ENCODE measurements at regions not wholly inside any gene's neighbourhood (a gene's known extent, or its start where the extent isn't known, plus 50 kb on each side); places are given as distances from the start of the nearest gene placed in this dataset.

DNA sequence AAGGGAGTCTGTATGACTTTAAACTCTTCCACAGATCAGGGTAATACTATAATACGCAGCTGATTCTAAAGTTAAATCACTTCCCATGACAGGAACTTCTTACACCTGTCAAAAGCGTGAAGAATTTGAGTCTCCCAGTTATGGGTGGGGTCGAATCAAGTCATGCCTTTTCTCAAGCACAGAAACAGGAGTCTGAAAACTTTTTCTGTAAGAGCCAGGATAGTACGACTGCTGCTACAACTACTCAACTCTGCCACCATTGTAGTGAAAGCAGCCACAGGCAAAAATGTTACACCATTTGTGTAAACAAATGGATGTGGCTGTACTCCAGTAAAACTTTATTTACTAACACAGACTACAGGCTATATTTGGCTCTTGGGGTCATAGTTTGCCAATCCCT, 90.3 kb downstream of the DUSP6 start (continued):
- no peak for TF ChIP-seq RCOR1 (IDR thresholded peaks at IDR 0.05; ENCODE audit: low read depth, low read length)

DNA sequence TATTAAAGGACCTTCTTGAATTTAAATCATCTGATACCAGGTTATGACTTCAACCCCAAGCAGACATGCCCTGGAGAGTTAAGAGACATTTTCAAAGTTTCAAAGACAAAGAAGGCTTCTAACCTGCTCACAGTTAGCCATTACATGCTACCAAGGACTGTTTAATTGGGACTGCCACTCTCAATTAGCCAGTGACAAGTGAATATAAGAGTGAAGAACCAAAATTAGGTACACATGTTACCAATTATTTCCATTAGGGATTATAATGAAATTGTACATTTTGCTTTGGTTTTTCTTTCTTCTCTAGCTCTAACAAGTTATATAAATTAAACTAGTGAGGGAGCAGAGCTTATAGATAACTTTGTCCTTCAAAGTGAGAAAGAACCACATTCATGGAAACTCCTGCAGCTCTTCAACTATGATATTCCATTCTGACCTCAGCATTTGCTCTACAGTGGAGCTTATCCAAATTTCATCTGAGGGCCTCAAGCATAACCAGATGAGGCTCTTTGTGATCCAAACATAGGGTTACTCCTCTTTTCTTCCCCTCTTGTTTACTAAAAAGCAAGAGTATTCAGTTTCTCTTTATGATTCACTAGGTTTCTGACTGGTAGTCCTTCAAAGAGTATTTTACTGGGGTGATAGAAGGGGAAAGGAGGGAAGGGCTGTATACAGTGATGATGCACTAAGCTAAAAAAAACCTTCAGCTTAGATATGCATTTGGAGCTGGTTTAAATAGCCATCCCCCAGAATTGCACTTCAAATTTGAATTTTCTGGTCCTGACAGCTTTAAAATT, 91.3 kb downstream of the DUSP6 start:
- Histone ChIP-seq H3K27ac (no peak overlapping the region), H3K4me1 (no peaks in the 10 kb centered on the region), H3K9me3 (no peaks in the 10 kb centered on the region), H3K4me2 (no peak overlapping the region), H3K4me3 (no peak overlapping the region)
- ChIA-PET CTCF (interaction anchor here (0.6 to 1.0 kb wide), 2 partner anchors 16 to 67 kb away, joined by 3 read pairs; no protein-coding TSS in a partner anchor), POLR2A (no interaction called here)
- DNase-seq (ENCODE audit: low read depth in 1 of 2, low spot score in 1 of 2) (no peak), FAIRE-seq (no peak), ATAC-seq (no peak)
- TF ChIP-seq, protein P1, sequence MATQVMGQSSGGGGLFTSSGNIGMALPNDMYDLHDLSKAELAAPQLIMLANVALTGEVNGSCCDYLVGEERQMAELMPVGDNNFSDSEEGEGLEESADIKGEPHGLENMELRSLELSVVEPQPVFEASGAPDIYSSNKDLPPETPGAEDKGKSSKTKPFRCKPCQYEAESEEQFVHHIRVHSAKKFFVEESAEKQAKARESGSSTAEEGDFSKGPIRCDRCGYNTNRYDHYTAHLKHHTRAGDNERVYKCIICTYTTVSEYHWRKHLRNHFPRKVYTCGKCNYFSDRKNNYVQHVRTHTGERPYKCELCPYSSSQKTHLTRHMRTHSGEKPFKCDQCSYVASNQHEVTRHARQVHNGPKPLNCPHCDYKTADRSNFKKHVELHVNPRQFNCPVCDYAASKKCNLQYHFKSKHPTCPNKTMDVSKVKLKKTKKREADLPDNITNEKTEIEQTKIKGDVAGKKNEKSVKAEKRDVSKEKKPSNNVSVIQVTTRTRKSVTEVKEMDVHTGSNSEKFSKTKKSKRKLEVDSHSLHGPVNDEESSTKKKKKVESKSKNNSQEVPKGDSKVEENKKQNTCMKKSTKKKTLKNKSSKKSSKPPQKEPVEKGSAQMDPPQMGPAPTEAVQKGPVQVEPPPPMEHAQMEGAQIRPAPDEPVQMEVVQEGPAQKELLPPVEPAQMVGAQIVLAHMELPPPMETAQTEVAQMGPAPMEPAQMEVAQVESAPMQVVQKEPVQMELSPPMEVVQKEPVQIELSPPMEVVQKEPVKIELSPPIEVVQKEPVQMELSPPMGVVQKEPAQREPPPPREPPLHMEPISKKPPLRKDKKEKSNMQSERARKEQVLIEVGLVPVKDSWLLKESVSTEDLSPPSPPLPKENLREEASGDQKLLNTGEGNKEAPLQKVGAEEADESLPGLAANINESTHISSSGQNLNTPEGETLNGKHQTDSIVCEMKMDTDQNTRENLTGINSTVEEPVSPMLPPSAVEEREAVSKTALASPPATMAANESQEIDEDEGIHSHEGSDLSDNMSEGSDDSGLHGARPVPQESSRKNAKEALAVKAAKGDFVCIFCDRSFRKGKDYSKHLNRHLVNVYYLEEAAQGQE (IDR thresholded peaks at IDR 0.05) = no peak
- TF ChIP-seq TP53 (CRISPR knock-in tag; IDR thresholded peaks at IDR 0.05) (no peak), KDM5A (IDR thresholded peaks at IDR 0.05) (no peak), RNF2 (IDR thresholded peaks at IDR 0.05; ENCODE audit: borderline replicate concordance, low read depth) (no peak), SREBF2 (IDR thresholded peaks at IDR 0.05) (no peak)
- TF ChIP-seq, protein P2, sequence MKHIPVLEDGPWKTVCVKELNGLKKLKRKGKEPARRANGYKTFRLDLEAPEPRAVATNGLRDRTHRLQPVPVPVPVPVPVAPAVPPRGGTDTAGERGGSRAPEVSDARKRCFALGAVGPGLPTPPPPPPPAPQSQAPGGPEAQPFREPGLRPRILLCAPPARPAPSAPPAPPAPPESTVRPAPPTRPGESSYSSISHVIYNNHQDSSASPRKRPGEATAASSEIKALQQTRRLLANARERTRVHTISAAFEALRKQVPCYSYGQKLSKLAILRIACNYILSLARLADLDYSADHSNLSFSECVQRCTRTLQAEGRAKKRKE (CRISPR knock-in tag; IDR thresholded peaks at IDR 0.05; ENCODE audit: low read depth) = no peak
- TF ChIP-seq, protein P3, sequence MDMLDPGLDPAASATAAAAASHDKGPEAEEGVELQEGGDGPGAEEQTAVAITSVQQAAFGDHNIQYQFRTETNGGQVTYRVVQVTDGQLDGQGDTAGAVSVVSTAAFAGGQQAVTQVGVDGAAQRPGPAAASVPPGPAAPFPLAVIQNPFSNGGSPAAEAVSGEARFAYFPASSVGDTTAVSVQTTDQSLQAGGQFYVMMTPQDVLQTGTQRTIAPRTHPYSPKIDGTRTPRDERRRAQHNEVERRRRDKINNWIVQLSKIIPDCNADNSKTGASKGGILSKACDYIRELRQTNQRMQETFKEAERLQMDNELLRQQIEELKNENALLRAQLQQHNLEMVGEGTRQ (IDR thresholded peaks at IDR 0.05) = no peak
- TF ChIP-seq, protein P4, sequence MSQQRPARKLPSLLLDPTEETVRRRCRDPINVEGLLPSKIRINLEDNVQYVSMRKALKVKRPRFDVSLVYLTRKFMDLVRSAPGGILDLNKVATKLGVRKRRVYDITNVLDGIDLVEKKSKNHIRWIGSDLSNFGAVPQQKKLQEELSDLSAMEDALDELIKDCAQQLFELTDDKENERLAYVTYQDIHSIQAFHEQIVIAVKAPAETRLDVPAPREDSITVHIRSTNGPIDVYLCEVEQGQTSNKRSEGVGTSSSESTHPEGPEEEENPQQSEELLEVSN (IDR thresholded peaks at IDR 0.05; ENCODE audit: borderline replicate concordance, low read depth) = no peak

DNA sequence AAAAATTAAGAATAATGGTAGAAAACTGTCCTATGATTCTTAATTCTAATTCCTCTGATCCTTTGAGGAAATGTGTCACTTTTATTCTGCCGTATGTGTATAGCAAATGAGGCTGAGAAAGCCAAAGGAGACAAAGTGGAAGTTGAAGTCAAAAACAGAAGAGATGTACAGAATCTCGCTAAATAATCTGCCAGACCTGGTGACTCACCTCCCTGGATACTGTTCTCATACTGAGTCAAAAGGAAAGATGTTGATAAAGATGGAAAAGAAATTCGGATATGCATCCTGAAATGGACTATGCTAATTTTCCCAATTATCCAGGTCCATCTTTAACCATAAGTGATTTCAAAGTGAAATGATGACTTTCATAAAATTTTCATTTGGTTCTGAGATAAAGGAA, 92.5 kb downstream of the DUSP6 start:
- Histone ChIP-seq H3K27ac (no peak overlapping the region), H3K9me3 (no peaks in the 10 kb centered on the region), H3K4me3 (no peak overlapping the region), H3K4me2 (no peak overlapping the region), H3K4me1 (no peaks in the 10 kb centered on the region)
- POLR2A ChIA-PET = no interaction called here
- WGBS (ENCODE audit: missing lambda C conversion rate) = 59% methylated on average over 3 of the region's 3 CpGs
- FAIRE-seq (no peak), ATAC-seq (no peak), DNase-seq (ENCODE audit: low read depth in 1 of 2, low spot score in 1 of 2) (no peak)
- CTCF ChIA-PET = no interaction called here
- TF ChIP-seq HOXB13 (CRISPR knock-in tag; IDR thresholded peaks at IDR 0.05; ENCODE audit: low read depth) = no peak
- no peak for TF ChIP-seq JUN (IDR thresholded peaks at IDR 0.05)
- no peak for TF ChIP-seq SREBF2 (IDR thresholded peaks at IDR 0.05)
- TF ChIP-seq EHMT2 (IDR thresholded peaks at IDR 0.05; ENCODE audit: low read depth) = no peak
- TF ChIP-seq, protein P4 (IDR thresholded peaks at IDR 0.05; ENCODE audit: borderline replicate concordance, low read depth) = no peak
- TF ChIP-seq, protein P5, sequence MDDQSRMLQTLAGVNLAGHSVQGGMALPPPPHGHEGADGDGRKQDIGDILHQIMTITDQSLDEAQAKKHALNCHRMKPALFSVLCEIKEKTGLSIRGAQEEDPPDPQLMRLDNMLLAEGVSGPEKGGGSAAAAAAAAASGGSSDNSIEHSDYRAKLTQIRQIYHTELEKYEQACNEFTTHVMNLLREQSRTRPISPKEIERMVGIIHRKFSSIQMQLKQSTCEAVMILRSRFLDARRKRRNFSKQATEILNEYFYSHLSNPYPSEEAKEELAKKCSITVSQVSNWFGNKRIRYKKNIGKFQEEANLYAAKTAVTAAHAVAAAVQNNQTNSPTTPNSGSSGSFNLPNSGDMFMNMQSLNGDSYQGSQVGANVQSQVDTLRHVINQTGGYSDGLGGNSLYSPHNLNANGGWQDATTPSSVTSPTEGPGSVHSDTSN (IDR thresholded peaks at IDR 0.05) = no peak
- no peak for TF ChIP-seq FOSB (CRISPR knock-in tag; IDR thresholded peaks at IDR 0.05)
- TF ChIP-seq, protein P6, sequence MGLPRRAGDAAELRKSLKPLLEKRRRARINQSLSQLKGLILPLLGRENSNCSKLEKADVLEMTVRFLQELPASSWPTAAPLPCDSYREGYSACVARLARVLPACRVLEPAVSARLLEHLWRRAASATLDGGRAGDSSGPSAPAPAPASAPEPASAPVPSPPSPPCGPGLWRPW (IDR thresholded peaks at IDR 0.05) = no peak
- no peak for TF ChIP-seq NR3C1 (IDR thresholded peaks at IDR 0.05)
- no peak for TF ChIP-seq HDAC2 (IDR thresholded peaks at IDR 0.05)
- TF ChIP-seq RFX5 (IDR thresholded peaks at IDR 0.05) = no peak
- TF ChIP-seq TP53 (CRISPR knock-in tag; IDR thresholded peaks at IDR 0.05) = no peak
- TF ChIP-seq RCOR1 (IDR thresholded peaks at IDR 0.05; ENCODE audit: low read depth, low read length) = no peak
